Esophagus muscularis mucosa (tissue), 3 donors: ENCODE measurements at regions not wholly inside any gene's neighbourhood (a gene's known extent, or its start where the extent isn't known, plus 50 kb on each side); places are given as distances from the start of the nearest gene placed in this dataset.

Experiments
- CTCF ChIP-seq, 3 experiments: fragments of 200-600 bp in 2 of 3; fragments of 450-650 bp in 1 of 3; sonication (generic) in 2 of 3; IDR thresholded peaks; one replicate each; pipeline ENCODE4 v1.5.1; 2017 to 2019; ENCODE audit warnings: antibody characterized with exemption in 3 of 3, mild to moderate bottlenecking in 2 of 3, moderate library complexity in 1 of 3
- POLR2A ChIP-seq: fragments of 450-650 bp; IDR thresholded peaks from one replicate; pipeline ENCODE4 v1.6.1; 2017; ENCODE audit warnings: antibody characterized with exemption, moderate library complexity, mild to moderate bottlenecking, low read depth
- POLR2AphosphoS5 ChIP-seq, 2 donors: sonication (generic); formaldehyde crosslinking; IDR thresholded peaks; one replicate each; pipeline ENCODE4 v1.6.1; 2017; ENCODE audit warnings: antibody characterized with exemption in 2 of 2

GRCh38 chr1:57707631-57708030, 283.8 kb upstream of the DAB1 start:
- TF ChIP-seq CTCF (IDR thresholded peaks at IDR 0.05): no peak
- no peak for TF ChIP-seq POLR2A
- no peak for TF ChIP-seq POLR2AphosphoS5 (IDR thresholded peaks at IDR 0.05)
